Fibroblast of mammary gland (primary cell): ENCODE measurements at regions not wholly inside any gene's neighbourhood (a gene's known extent, or its start where the extent isn't known, plus 50 kb on each side); places are given as distances from the start of the nearest gene placed in this dataset.

ENCODE experiments used
- DNase-seq: peaks from one replicate; pipeline ENCODE4 v3.0.0-alpha.2; 2010; ENCODE audit warnings: low read depth
- H3K4me3 ChIP-seq: 2 replicates; pipeline ENCODE4 v1.5.1; 2011; ENCODE audit warnings: low read depth, mild to moderate bottlenecking, low read length, moderate library complexity; ENCODE audit not compliant: control insufficient read depth
- TF ChIP-seq, protein P1 (sequence below): conservative IDR thresholded peaks from 2 replicates; pipeline ENCODE4 v1.5.1; 2011; ENCODE audit warnings: low read depth, low read length, inconsistent platforms; ENCODE audit not compliant: control insufficient read depth, insufficient read depth

GRCh38 chr6:71048320-71049164 is 91.7 kb upstream of the B3GAT2 start:
- no peak for DNase-seq
- TF ChIP-seq, protein P1, sequence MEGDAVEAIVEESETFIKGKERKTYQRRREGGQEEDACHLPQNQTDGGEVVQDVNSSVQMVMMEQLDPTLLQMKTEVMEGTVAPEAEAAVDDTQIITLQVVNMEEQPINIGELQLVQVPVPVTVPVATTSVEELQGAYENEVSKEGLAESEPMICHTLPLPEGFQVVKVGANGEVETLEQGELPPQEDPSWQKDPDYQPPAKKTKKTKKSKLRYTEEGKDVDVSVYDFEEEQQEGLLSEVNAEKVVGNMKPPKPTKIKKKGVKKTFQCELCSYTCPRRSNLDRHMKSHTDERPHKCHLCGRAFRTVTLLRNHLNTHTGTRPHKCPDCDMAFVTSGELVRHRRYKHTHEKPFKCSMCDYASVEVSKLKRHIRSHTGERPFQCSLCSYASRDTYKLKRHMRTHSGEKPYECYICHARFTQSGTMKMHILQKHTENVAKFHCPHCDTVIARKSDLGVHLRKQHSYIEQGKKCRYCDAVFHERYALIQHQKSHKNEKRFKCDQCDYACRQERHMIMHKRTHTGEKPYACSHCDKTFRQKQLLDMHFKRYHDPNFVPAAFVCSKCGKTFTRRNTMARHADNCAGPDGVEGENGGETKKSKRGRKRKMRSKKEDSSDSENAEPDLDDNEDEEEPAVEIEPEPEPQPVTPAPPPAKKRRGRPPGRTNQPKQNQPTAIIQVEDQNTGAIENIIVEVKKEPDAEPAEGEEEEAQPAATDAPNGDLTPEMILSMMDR: no peak
- no peak overlapping the region for H3K4me3 ChIP-seq

- TF ChIP-seq, protein P1: no peak
- H3K4me3 ChIP-seq: no peak overlapping the region
- DNase-seq: no peak
These were observed 92.4 kb upstream of the B3GAT2 start for GRCh38 chr6:71049198-71049770.

DNA sequence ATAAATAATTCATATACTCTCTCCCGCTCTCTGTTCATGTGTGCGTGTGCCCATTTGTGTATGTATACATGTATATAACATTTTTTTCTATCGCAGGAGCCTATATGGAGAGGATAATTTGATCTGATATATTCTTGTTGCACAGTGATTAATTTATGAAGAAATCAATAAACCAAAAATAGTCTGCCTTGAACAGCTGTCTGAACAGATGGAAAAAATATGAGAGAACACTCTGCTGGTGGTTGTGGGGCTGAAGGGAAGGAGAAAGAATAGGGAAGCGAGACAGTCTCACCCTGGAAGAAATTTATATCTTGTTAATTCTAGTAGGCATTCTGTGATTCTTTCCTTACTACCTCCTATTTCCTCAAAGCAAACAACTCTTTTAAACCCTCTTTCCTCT is 96.6 kb upstream of the B3GAT2 start:
- TF ChIP-seq, protein P1: no peak
- no peak for DNase-seq
- H3K4me3 ChIP-seq: no peak overlapping the region

DNA sequence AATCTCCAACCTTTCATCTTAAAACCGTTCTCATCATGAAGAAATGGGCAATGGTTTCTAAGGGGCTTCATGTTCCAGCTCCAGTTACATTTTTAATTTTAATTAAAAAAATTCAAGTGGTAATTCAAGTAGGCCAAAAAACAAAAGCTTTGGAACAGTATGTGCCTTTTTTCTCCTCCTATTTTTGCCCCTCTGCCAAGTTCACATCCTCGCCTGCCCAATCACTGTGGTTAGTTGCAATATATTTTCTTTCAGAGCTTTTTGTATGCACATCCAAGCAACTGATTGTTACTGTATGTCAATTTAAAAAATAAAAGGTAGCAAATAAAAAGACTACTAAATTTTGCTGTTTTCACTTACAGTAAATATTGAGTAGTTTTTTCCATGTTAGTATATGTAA is 99.8 kb upstream of the B3GAT2 start:
- DNase-seq: no peak
- TF ChIP-seq, protein P1: no peak
- H3K4me3 ChIP-seq: no peak overlapping the region

DNA sequence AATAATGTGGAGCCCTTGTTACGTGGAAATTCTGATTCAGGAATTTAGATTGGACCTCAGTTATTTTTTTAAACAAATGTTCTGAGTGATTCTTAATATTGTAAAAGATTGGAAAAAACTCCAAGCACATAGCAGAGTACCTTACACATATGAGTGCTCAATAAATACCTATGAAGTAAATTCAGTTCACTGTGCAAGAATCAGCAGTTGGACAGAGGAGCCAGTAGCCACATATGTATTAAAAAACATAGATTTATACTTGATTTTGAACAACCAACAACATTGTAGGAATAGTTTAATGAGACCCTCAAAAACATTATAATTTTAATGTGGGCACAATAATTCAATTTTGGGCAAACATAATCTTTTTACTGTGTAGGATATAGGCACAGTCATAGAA is 109.3 kb upstream of the B3GAT2 start:
- no peak overlapping the region for H3K4me3 ChIP-seq
- no peak for DNase-seq
- TF ChIP-seq, protein P1: no peak

DNA sequence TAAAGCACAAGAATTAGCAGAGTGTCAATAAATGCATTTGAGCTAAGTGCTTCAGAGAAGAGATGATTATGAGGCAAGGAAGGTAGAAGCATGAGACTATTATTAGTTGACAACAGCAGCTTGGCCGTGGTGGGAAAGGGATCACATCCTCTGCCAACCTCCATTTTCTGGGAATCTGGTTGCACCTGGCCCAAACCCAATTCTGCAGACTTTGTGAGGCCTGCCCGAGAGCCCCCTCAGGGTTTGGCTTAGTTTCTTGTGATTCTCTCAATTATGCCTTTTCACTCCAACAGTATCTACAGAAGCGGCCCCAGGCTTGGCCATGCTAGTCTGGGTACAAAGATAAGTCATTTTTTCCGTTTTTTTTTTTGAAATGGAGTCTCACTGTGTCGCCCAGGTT is 111.0 kb upstream of the B3GAT2 start:
- TF ChIP-seq, protein P1: no peak
- no peak overlapping the region for H3K4me3 ChIP-seq
- DNase-seq: no peak
